LHCN-M2 (cell line): ENCODE measurements at regions not wholly inside any gene's neighbourhood (a gene's known extent, or its start where the extent isn't known, plus 50 kb on each side); places are given as distances from the start of the nearest gene placed in this dataset.

Experiments
- DNase-seq: peaks from one replicate; pipeline ENCODE4 v3.0.0-alpha.2; 2012; ENCODE audit warnings: low read depth

- DNase-seq: no peak
These were observed 308.8 kb downstream of the IRX2 start for GRCh38 chr5:2442496-2443354.

DNA sequence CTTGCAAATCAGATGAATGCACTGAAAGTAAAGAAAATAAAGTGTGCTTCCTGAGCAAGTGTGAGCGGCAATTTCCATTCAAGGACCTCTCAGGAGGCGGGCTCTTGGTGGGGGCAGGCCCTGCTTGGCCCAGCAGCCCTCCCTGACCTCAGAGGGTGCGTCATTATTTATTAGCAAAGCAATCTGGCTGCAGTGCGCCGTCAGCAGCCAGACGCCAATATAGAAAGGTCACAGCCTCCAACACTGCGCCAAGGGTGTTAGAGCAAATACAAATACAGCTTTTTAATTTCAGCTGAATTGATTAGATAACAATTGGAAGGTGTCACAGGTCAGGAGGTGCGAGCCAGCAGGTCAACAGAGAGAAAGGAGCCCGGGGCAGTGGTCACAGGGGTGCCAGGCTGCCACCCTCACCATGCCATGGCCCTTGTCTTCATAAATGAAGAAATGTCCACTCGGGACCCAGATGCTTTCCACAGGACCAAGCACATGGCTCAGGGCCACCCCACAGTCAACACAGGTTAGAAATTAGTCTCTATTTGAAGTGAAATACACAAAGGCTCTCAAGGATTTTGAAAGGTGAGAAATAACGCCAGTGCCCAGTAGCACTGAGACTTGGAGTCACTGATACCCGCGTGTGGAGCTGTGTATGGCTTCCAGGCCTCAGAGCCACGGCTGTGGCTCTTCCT, 309.8 kb downstream of the IRX2 start:
- no peak for DNase-seq

DNA sequence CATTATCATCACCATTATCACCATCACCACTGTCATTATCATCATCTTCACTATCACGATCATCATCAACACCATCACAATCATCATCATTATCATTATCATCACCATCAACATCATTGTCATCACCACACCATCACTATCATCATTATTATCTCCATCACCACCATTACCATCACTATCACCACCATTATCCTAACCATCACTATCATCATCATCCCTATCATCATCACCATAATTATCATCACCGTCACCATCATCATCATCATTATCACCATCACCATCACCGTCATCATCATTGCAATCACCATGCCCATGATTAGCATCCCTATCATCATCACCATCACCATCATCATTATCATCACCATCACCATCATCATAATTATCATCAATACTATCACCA, 311.9 kb downstream of the IRX2 start:
- no peak for DNase-seq

DNA sequence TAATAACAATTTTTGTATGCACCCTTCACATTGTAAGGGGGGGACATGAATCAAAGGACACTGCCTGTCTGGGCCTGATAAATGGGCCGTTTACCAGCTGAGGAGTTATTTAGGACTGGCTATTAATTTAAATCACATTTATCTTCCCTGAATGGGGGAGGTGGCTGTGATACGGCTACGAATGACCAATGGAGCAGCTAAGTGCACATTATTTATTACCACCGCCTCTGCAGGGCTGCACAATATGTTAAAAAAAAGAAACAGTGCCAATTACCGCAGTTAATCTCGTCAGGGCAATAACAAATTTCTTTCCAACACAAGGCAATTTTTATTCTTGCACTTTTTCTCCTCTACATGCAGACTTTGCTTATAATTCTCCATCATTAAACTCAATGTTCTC, 318.4 kb downstream of the IRX2 start:
- DNase-seq: no peak

- no peak for DNase-seq
These were observed 319.2 kb downstream of the IRX2 start for GRCh38 chr5:2432076-2432920.

DNA sequence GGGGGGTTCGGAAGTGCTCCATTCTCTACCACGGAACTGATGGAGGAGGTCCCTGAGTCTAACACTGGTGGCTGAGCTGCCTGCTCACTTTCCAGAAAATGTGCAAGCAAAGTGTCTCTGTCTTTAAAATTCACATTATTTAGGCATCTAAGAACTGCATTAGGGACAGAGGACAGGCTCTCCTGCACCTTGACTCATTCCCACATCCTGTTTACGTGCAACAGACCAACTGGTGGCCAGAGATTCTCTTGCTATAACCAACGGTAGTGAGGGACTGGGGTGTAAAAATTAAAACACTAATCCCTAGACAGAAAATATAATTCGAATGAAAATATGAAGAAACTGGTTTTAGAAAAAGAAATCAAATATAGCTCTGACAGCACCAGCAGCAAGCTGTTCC, 320.9 kb downstream of the IRX2 start:
- DNase-seq: no peak

GRCh38 chr5:2427983-2428382, 323.5 kb downstream of the IRX2 start:
- DNase-seq: no peak

GRCh38 chr5:2423634-2424033, 327.8 kb downstream of the IRX2 start:
- no peak for DNase-seq

DNA sequence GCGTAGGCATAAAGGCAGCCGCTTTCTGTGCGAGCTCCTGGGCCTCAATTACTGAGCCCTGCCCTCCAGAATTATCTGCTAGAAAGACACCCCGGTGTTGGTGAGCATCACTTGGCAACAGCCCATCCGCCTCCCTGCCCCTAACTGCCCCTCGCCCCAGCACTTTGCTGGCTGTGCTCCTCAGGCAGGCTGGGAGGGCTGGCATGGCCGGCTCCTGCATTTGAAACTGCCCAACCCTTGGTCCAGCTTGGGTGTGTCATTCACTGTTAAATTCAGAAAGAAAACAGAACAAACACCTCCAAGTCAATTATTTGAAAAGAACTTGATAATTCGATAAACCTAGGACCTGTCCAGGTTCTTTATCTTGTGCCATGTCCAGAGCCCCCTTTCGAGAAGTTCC, 334.2 kb downstream of the IRX2 start:
- DNase-seq: no peak

- DNase-seq: no peak
These were observed 335.8 kb downstream of the IRX2 start for GRCh38 chr5:2415678-2416077.

- DNase-seq: no peak
These were observed 341.0 kb downstream of the IRX2 start for GRCh38 chr5:2410451-2410850.

GRCh38 chr5:2403296-2403695, 348.2 kb downstream of the IRX2 start:
- DNase-seq: no peak

- no peak for DNase-seq
These were observed 351.7 kb downstream of the IRX2 start for GRCh38 chr5:2399804-2400203.

DNA sequence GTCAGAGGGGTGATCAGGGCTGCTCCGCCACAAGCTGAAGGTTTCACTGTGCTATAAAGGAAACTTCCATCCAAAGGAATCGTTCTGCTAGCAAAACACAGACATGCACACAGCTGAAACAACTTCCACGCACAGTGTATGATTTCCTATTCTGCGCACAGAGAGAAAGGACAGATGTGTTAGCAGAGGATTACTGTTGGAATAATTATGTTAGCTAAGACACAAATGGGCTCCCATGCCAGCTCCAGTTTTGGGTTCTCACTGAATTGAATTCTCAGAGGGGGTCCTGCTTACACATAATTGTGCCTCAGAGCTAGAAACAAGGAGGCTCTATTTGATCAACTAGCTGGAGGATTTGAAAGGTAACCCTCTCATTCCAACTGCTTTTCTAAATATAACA, 352.4 kb downstream of the IRX2 start:
- DNase-seq: no peak

- no peak for DNase-seq
These were observed 357.9 kb downstream of the IRX2 start for GRCh38 chr5:2393556-2393955.

DNA sequence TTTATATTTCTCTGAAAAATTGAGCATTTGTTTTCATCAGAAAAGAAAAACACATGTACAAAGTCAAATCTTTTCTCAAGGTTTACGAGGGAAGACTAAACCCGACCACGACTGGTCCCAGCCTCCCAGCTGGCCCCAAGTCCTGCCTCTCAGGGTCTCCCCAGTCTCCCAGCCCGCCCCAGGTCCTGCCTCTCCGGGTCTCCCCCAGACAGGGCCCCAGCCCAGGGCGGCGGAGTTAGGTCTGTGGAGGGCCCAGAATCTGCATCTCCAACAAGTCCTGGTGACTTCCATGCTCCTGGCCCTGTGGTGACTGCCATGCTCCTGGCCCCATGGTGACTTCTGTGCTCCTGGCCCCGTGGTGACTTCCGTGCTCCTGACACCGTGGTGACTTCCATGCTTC, 359.9 kb downstream of the IRX2 start:
- DNase-seq: no peak

GRCh38 chr5:2391021-2391420, 360.5 kb downstream of the IRX2 start:
- DNase-seq: no peak

- no peak for DNase-seq
These were observed 362.9 kb downstream of the IRX2 start for GRCh38 chr5:2388571-2388970.

DNA sequence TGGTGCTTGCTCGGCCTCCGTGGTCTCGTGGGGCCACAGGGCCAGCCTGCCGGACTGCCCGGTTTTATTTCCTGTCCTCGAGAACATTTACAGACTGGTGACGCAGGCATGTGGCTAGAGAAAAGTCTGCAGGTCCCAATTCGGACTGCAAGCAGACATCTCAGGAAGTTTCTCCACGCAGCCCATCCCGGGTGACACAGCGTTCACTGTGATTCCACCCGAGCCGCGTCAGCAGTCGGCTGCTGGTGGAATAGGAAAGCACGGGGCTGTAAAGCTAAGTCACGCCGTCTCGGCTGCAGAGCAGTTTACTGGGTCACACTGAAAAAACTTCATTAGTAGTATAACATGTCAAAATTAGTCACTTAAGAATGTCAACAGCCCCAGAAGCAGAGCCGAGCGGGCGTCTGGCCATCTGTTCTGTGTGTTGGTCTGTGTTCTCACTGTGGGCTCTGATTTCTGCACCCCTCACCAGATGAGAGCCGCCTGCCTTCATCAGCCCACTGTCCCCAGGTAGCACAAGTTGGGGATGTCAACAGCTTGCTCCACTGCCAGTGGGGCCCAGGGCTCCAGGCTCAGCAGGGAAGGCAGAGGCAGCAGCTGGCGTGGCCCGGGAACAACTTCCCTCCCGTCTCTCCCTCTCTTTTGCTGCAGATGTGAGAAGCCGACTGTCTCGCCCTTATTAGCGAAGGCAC, 363.7 kb downstream of the IRX2 start:
- DNase-seq: no peak

DNA sequence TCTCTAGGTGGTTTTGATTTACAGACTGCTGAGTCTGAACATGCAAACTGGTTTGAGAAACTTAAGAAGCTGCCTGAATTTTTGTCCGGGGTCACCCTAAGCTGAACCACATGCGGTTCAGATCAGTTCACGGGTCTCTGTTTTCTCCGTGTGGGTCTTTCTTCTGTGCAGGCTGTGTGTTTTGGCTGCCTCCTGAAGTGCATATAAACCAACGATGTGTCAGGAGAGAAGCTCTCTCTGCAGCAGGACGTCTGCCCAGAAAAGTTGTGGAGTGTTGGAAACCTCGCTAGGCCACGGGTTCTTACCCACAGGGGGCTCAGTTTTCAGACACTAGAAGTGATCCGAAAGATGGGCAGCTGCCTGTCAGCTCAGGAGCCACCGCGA, 364.2 kb downstream of the IRX2 start:
- no peak for DNase-seq

DNA sequence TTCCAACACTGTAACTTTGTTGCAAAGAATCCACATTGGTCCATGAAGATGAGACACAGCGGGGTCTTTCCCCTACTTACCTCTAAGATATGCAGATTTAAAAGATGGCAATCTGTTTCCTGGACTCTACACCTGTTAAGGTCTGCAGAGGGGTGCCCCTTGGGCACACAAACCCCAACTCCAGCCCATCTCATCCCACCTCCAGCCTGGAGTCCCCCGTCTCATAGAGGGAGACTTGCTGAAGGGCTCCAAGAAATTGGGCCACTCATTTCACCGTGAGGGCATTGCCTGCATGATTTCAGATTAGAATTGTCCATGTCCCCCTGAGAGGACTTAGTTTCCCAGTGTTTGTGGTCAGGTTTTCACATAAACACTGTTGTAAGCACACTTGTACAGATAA, 365.7 kb downstream of the IRX2 start:
- no peak for DNase-seq

GRCh38 chr5:2383698-2384065, 367.8 kb downstream of the IRX2 start:
- DNase-seq: no peak
